D721Med (cell line): ENCODE measurements at regions not wholly inside any gene's neighbourhood (a gene's known extent, or its start where the extent isn't known, plus 50 kb on each side); places are given as distances from the start of the nearest gene placed in this dataset.

ENCODE experiments used
- DNase-seq: peaks from one replicate; pipeline ENCODE4 v3.0.0; 2011; ENCODE audit warnings: low spot score; ENCODE audit not compliant: insufficient read length
- FAIRE-seq: peaks from 2 replicates; lab custom pipeline; 2011; peaks lifted over from hg19 to GRCh38; lab: Jason Lieb, UNC
- CTCF ChIP-seq: IDR thresholded peaks from 2 replicates; pipeline ENCODE4 v1.5.1; 2012; ENCODE audit warnings: mild to moderate bottlenecking, control low read depth; ENCODE audit not compliant: insufficient read depth; ENCODE audit errors: missing control alignments

GRCh38 chr16:80369138-80369958 is 171.4 kb upstream of the DYNLRB2 start:
- peak; percentile 3 for TF ChIP-seq CTCF
- DNase-seq (no peak), FAIRE-seq (no peak)

GRCh38 chr16:80367037-80367658 is 173.6 kb upstream of the DYNLRB2 start:
- TF ChIP-seq CTCF, result no peak
- DNase-seq (no peak), FAIRE-seq (no peak)

GRCh38 chr16:80366023-80366422 is 174.8 kb upstream of the DYNLRB2 start:
- DNase-seq (no peak), FAIRE-seq (no peak)
- TF ChIP-seq CTCF, result no peak

GRCh38 chr16:80362816-80363215 is 178.0 kb upstream of the DYNLRB2 start:
- no peak for TF ChIP-seq CTCF
- FAIRE-seq (no peak), DNase-seq (no peak)

GRCh38 chr16:80356365-80356764 is 184.4 kb upstream of the DYNLRB2 start:
- no peak for DNase-seq
- no peak for FAIRE-seq
- TF ChIP-seq CTCF, result no peak

GRCh38 chr16:80355335-80355734 is 185.5 kb upstream of the DYNLRB2 start:
- FAIRE-seq, result no peak

More at GRCh38 chr16:80355335-80355734, 185.5 kb upstream of the DYNLRB2 start:
- no peak for DNase-seq
- no peak for TF ChIP-seq CTCF
